Immature natural killer cell (primary cell): ENCODE measurements at regions not wholly inside any gene's neighbourhood (a gene's known extent, or its start where the extent isn't known, plus 50 kb on each side); places are given as distances from the start of the nearest gene placed in this dataset.

Source experiments
- DNase-seq, 3 donors: peaks; one replicate each; pipeline ENCODE4 v3.0.0; 2022; ENCODE audit warnings: mixed read lengths in 1 of 3
- H3K27ac Mint-ChIP-seq, 6 donors: one replicate each; pipeline ENCODE4 v1.8.0; 2020; ENCODE audit warnings: mixed read lengths in 6 of 6, mild to moderate bottlenecking in 5 of 6, inconsistent platforms in 4 of 6, moderate library complexity in 3 of 6
- H3K27me3 Mint-ChIP-seq, 3 donors: one replicate each; pipeline ENCODE4 v1.8.0; 2020 to 2021; ENCODE audit warnings: low read depth in 3 of 3, mild to moderate bottlenecking in 3 of 3, mixed read lengths in 3 of 3, moderate library complexity in 3 of 3, inconsistent platforms in 1 of 3
- H3K36me3 Mint-ChIP-seq, 3 donors: one replicate each; pipeline ENCODE4 v1.8.0; 2020; ENCODE audit warnings: mixed read lengths in 3 of 3, inconsistent platforms in 2 of 3, mild to moderate bottlenecking in 2 of 3
- H3K4me1 Mint-ChIP-seq, 2 donors: one replicate each; pipeline ENCODE4 v1.8.0; 2020; ENCODE audit warnings: inconsistent platforms in 2 of 2, mild to moderate bottlenecking in 2 of 2, mixed read lengths in 2 of 2, moderate library complexity in 1 of 2
- H3K4me3 Mint-ChIP-seq, 5 donors: one replicate each; pipeline ENCODE4 v1.8.0; 2020; ENCODE audit warnings: mild to moderate bottlenecking in 5 of 5, mixed read lengths in 5 of 5, inconsistent platforms in 3 of 5, moderate library complexity in 3 of 5
- H3K9me3 Mint-ChIP-seq, 6 donors: one replicate each; pipeline ENCODE4 v1.8.0; 2020; ENCODE audit warnings: mild to moderate bottlenecking in 6 of 6, mixed read lengths in 6 of 6, inconsistent platforms in 4 of 6, moderate library complexity in 3 of 6

GRCh38 chr12:106001105-106001836 lies 137.5 kb downstream of the NUAK1 start:
- Mint-ChIP-seq H3K36me3 (no peaks in the 10 kb centered on the region), H3K4me3 (no peak overlapping the region), H3K27ac (no peak overlapping the region), H3K27me3 (peaks cover 0 to 4% (median 1%) of the 10 kb centered on the region in 3 donors), H3K4me1 (no peaks in the 10 kb centered on the region), H3K9me3 (peaks cover 0 to 2% (median 0%) of the 10 kb centered on the region in 6 donors)
- DNase-seq: no peak

- H3K36me3 Mint-ChIP-seq: no peaks in the 10 kb centered on the region
- H3K27me3 Mint-ChIP-seq: peaks cover 1 to 4% (median 2%) of the 10 kb centered on the region in 3 donors
- DNase-seq: no peak
- peaks cover 0 to 2% (median 0%) of the 10 kb centered on the region in 6 donors for H3K9me3 Mint-ChIP-seq
- H3K4me1 Mint-ChIP-seq: no peaks in the 10 kb centered on the region
- no peak overlapping the region for H3K4me3 Mint-ChIP-seq
- no peak overlapping the region for H3K27ac Mint-ChIP-seq
Observed at GRCh38 chr12:106001837-106002218, 136.9 kb downstream of the NUAK1 start.

- Mint-ChIP-seq H3K36me3 (no peaks in the 10 kb centered on the region), H3K9me3 (peaks cover 0 to 2% (median 0%) of the 10 kb centered on the region in 6 donors), H3K4me1 (no peaks in the 10 kb centered on the region), H3K27ac (no peak overlapping the region), H3K4me3 (no peak overlapping the region), H3K27me3 (peaks cover 1 to 10% (median 2%) of the 10 kb centered on the region in 3 donors)
- no peak for DNase-seq
Observed at GRCh38 chr12:106003297-106003696, 135.5 kb downstream of the NUAK1 start.

- Mint-ChIP-seq H3K27me3 (peaks cover 1 to 10% (median 2%) of the 10 kb centered on the region in 3 donors), H3K36me3 (no peaks in the 10 kb centered on the region), H3K4me3 (no peak overlapping the region), H3K27ac (no peak overlapping the region), H3K9me3 (peaks cover 0 to 2% (median 0%) of the 10 kb centered on the region in 6 donors), H3K4me1 (no peaks in the 10 kb centered on the region)
- no peak for DNase-seq
Observed at GRCh38 chr12:106004289-106004688, 134.5 kb downstream of the NUAK1 start.

GRCh38 chr12:106006382-106006781 lies 132.4 kb downstream of the NUAK1 start:
- Mint-ChIP-seq H3K4me3 (no peak overlapping the region), H3K27me3 (peaks cover 1 to 10% (median 2%) of the 10 kb centered on the region in 3 donors), H3K36me3 (no peaks in the 10 kb centered on the region), H3K27ac (no peak overlapping the region), H3K9me3 (peaks cover 0 to 2% (median 0%) of the 10 kb centered on the region in 6 donors), H3K4me1 (no peaks in the 10 kb centered on the region)
- DNase-seq: no peak

DNA sequence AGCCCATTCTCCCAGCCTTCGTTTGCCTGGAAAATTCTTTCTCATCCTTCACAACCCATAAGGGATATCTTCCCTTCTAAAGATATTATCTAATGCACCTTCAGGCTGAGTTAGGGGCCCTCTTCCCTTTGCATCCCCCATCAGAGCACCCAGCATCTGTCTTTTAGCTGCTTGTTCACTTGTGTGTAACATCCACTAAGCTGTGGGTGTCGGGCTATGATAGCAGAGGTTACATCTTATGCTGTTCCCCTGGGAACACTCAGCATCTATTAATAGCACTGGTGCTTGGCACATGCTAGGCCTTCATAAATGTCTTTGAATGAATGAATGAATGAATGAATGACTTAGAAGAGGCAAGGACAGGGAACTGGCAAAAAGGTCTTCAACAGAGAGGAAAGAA lies 131.8 kb downstream of the NUAK1 start:
- Mint-ChIP-seq H3K36me3 (no peaks in the 10 kb centered on the region), H3K4me1 (no peaks in the 10 kb centered on the region), H3K4me3 (no peak overlapping the region), H3K9me3 (peaks cover 0 to 2% (median 0%) of the 10 kb centered on the region in 6 donors), H3K27me3 (peaks cover 0 to 10% (median 2%) of the 10 kb centered on the region in 3 donors), H3K27ac (no peak overlapping the region)
- no peak for DNase-seq

DNA sequence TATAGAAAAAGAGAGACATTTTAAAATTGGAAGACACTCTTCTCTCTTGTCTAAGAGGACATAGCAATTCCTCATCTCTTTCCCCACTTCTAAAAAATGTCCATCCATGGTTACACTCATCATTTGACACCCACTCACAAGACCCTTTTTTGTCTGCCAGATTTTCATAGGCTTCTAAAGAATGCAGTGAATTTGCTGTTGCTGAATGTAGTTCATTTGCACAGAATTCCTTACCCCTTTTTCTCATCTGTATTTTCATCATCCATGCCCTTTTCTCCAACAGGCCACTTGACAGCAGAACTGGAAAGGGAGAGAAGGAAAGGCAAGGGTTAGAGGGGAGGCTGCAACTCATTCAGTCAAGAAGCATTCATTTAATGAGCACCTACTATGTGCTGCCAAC lies 128.0 kb downstream of the NUAK1 start:
- Mint-ChIP-seq H3K9me3 (peaks cover 0 to 5% (median 0%) of the 10 kb centered on the region in 6 donors), H3K36me3 (no peaks in the 10 kb centered on the region), H3K4me3 (no peak overlapping the region), H3K27me3 (peaks cover 2 to 8% (median 6%) of the 10 kb centered on the region in 3 donors), H3K4me1 (no peaks in the 10 kb centered on the region), H3K27ac (no peak overlapping the region)
- DNase-seq: no peak
